GM12878 (cell line): ENCODE measurements at regions not wholly inside any gene's neighbourhood (a gene's known extent, or its start where the extent isn't known, plus 50 kb on each side); places are given as distances from the start of the nearest gene placed in this dataset.

Source experiments
- CEBPB ChIP-seq, 2 experiments: fragments of 150-350 bp in 1 of 2; IDR thresholded peaks; 2 replicates each; pipeline ENCODE4 v1.6.1; 2012 to 2014; ENCODE audit warnings: low read depth in 2 of 2, low read length in 2 of 2, borderline replicate concordance in 1 of 2, inconsistent platforms in 1 of 2
- CTCF ChIP-seq, 3 experiments: IDR thresholded peaks in 2 of 3; conservative IDR thresholded peaks in 1 of 3; 2 replicates each; pipeline ENCODE4 v1.5.1; 2011; ENCODE audit warnings: low read depth in 3 of 3, low read length in 3 of 3, mild to moderate bottlenecking in 3 of 3, control low read depth in 2 of 3, moderate library complexity in 2 of 3, inconsistent platforms in 1 of 3, mixed read lengths in 1 of 3; ENCODE audit not compliant: control insufficient read depth in 2 of 3, insufficient read depth in 1 of 3; ENCODE audit errors: extremely low read depth in 1 of 3
- GABPA ChIP-seq: IDR thresholded peaks from 2 replicates; pipeline ENCODE4 v1.6.1; 2014; ENCODE audit warnings: antibody characterized with exemption, low read depth, mild to moderate bottlenecking, inconsistent platforms
- JUNB ChIP-seq: IDR thresholded peaks from 2 replicates; pipeline ENCODE4 v1.6.1; 2016; ENCODE audit warnings: antibody characterized with exemption, mild to moderate bottlenecking
- MEF2A ChIP-seq: IDR thresholded peaks from 2 replicates; pipeline ENCODE4 v1.6.1; 2011; ENCODE audit warnings: low read depth, mild to moderate bottlenecking, low read length, moderate library complexity; ENCODE audit not compliant: insufficient read depth
- POLR2A ChIP-seq: IDR thresholded peaks from 2 replicates; pipeline ENCODE4 v1.6.1; 2011; ENCODE audit warnings: low read depth, mild to moderate bottlenecking, low read length
- RAD21 ChIP-seq: IDR thresholded peaks from 2 replicates; pipeline ENCODE4 v1.6.1; 2011; ENCODE audit warnings: mild to moderate bottlenecking, low read depth, low read length, moderate library complexity; ENCODE audit not compliant: insufficient read depth
- SMC3 ChIP-seq: IDR thresholded peaks from 2 replicates; pipeline ENCODE4 v1.6.1; 2011; ENCODE audit warnings: low read length, improper control_type of control experiment, borderline replicate concordance
- TF ChIP-seq, protein P1 (sequence below): IDR thresholded peaks from 2 replicates; pipeline ENCODE4 v1.6.1; 2012; ENCODE audit warnings: low read depth, low read length, improper control_type of control experiment

DNA sequence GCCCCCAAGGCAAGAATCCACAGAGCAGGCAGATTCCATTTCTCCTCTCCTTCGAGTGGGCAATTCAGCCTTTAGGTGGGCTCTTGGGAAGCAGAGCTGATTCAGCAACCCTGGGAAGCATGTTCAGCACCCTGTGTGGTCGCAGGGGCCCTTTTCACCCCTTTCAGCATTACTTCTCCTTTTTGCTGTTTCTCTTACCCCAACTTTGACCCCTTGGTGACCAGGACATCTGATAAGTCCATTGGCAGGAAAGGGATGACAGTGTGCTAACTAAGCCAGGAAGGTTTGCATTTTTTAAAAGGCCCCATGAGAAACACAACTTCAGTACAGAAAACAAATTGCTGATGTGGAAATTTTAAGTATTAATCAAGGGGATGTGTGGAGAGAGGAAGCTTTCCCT is 283.7 kb upstream of the NRP1 start:
- TF ChIP-seq POLR2A (no peak), JUNB (no peak), GABPA (no peak), CTCF (IDR thresholded peaks at IDR 0.05 in 2 of 3, conservative IDR thresholded peaks at IDR 0.05 in 1 of 3; ENCODE audit: control insufficient read depth in 2 of 3, extremely low read depth in 1 of 3, insufficient read depth in 1 of 3, low read depth in 3 of 3, low read length in 3 of 3) (no peak), SMC3 (no peak), CEBPB (IDR thresholded peaks at IDR 0.05; ENCODE audit: borderline replicate concordance in 1 of 2, low read depth in 2 of 2, low read length in 2 of 2) (no peak), MEF2A (no peak), RAD21 (no peak)
- TF ChIP-seq, protein P1, sequence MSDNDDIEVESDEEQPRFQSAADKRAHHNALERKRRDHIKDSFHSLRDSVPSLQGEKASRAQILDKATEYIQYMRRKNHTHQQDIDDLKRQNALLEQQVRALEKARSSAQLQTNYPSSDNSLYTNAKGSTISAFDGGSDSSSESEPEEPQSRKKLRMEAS = no peak
